Naive B cell (primary cell): ENCODE measurements at regions not wholly inside any gene's neighbourhood (a gene's known extent, or its start where the extent isn't known, plus 50 kb on each side); places are given as distances from the start of the nearest gene placed in this dataset.

Experiments used
- ATAC-seq, 2 donors: fragments of 150-1000 bp; cut with Tn5 transposase; 2 replicates each; pipeline ENCODE4 v1.10.0; 2021; ENCODE audit warnings: low read depth in 2 of 2, mild to moderate bottlenecking in 2 of 2, moderate library complexity in 2 of 2
- DNase-seq: peaks from one replicate; pipeline ENCODE4 v3.0.0; 2022
- H3K27ac Mint-ChIP-seq, 6 donors: one replicate each; pipeline ENCODE4 v1.8.0; 2020 to 2022; ENCODE audit warnings: mild to moderate bottlenecking in 6 of 6, mixed read lengths in 6 of 6, moderate library complexity in 5 of 6, inconsistent platforms in 2 of 6
- H3K27me3 Mint-ChIP-seq, 3 donors: one replicate each; pipeline ENCODE4 v1.8.0; 2021 to 2022; ENCODE audit warnings: mixed read lengths in 3 of 3, mild to moderate bottlenecking in 1 of 3
- H3K36me3 Mint-ChIP-seq, 2 donors: one replicate each; pipeline ENCODE4 v1.8.0; 2020 to 2022; ENCODE audit warnings: mixed read lengths in 2 of 2, inconsistent platforms in 1 of 2, mild to moderate bottlenecking in 1 of 2
- H3K4me1 Mint-ChIP-seq, 3 donors: one replicate each; pipeline ENCODE4 v1.8.0; 2020 to 2022; ENCODE audit warnings: mixed read lengths in 3 of 3, inconsistent platforms in 1 of 3, mild to moderate bottlenecking in 1 of 3, moderate library complexity in 1 of 3
- H3K4me3 Mint-ChIP-seq, 8 donors: one replicate each; pipeline ENCODE4 v1.8.0; 2020 to 2022; ENCODE audit warnings: mild to moderate bottlenecking in 8 of 8, mixed read lengths in 8 of 8, moderate library complexity in 8 of 8, inconsistent platforms in 2 of 8
- H3K9me3 Mint-ChIP-seq, 7 donors: one replicate each; pipeline ENCODE4 v1.8.0; 2020 to 2022; ENCODE audit warnings: mixed read lengths in 7 of 7, mild to moderate bottlenecking in 5 of 7, inconsistent platforms in 2 of 7, moderate library complexity in 1 of 7

- H3K36me3 Mint-ChIP-seq, result no peaks in the 10 kb centered on the region
- H3K4me1 Mint-ChIP-seq, result no peaks in the 10 kb centered on the region
- DNase-seq (no peak), ATAC-seq (no peak)
- H3K27ac Mint-ChIP-seq, result no peak overlapping the region
- H3K27me3 Mint-ChIP-seq, result no peaks in the 10 kb centered on the region
- no peaks in the 10 kb centered on the region for H3K9me3 Mint-ChIP-seq
- no peak overlapping the region for H3K4me3 Mint-ChIP-seq
Observed at GRCh38 chr2:145199042-145199441, 679.1 kb upstream of the ZEB2 start.

GRCh38 chr2:145198555-145198954 lies 678.6 kb upstream of the ZEB2 start:
- no peaks in the 10 kb centered on the region for H3K27me3 Mint-ChIP-seq
- H3K4me1 Mint-ChIP-seq, result no peaks in the 10 kb centered on the region
- H3K4me3 Mint-ChIP-seq, result no peak overlapping the region
- DNase-seq, result no peak
- ATAC-seq, result no peak
- H3K9me3 Mint-ChIP-seq, result no peaks in the 10 kb centered on the region
- no peak overlapping the region for H3K27ac Mint-ChIP-seq
- no peaks in the 10 kb centered on the region for H3K36me3 Mint-ChIP-seq

GRCh38 chr2:145197944-145198343 lies 678.0 kb upstream of the ZEB2 start:
- Mint-ChIP-seq H3K4me3 (no peak overlapping the region), H3K36me3 (no peaks in the 10 kb centered on the region), H3K27me3 (no peaks in the 10 kb centered on the region), H3K9me3 (no peaks in the 10 kb centered on the region), H3K27ac (no peak overlapping the region), H3K4me1 (no peaks in the 10 kb centered on the region)
- no peak for ATAC-seq
- no peak for DNase-seq

GRCh38 chr2:145194673-145195072 lies 674.8 kb upstream of the ZEB2 start:
- no peak for ATAC-seq
- peaks cover 0 to 5% (median 0%) of the 10 kb centered on the region in 3 donors for H3K4me1 Mint-ChIP-seq
- no peak overlapping the region for H3K27ac Mint-ChIP-seq
- peaks cover 0 to under 1% of the 10 kb centered on the region in 2 donors for H3K36me3 Mint-ChIP-seq
- no peak overlapping the region for H3K4me3 Mint-ChIP-seq
- peaks cover 0 to 4% (median 0%) of the 10 kb centered on the region in 7 donors for H3K9me3 Mint-ChIP-seq
- no peak for DNase-seq
- H3K27me3 Mint-ChIP-seq, result no peaks in the 10 kb centered on the region

GRCh38 chr2:145190031-145190703 lies 670.2 kb upstream of the ZEB2 start:
- no peak overlapping the region for H3K27ac Mint-ChIP-seq
- no peaks in the 10 kb centered on the region for H3K27me3 Mint-ChIP-seq
- ATAC-seq, result peak in 1 of 2 donors; percentile 27
- H3K4me3 Mint-ChIP-seq, result no peak overlapping the region
- H3K36me3 Mint-ChIP-seq, result peaks cover 0 to 3% of the 10 kb centered on the region in 2 donors
- H3K9me3 Mint-ChIP-seq, result peaks cover 0 to 4% (median 0%) of the 10 kb centered on the region in 7 donors
- H3K4me1 Mint-ChIP-seq, result peaks cover 11 to 22% (median 11%) of the 10 kb centered on the region in 3 donors
- DNase-seq, result no peak

GRCh38 chr2:145186303-145186702 lies 666.4 kb upstream of the ZEB2 start:
- DNase-seq, result peak; percentile 4
- peak; percentile 32 to 52 for ATAC-seq
- peak overlapping the region in 7 of 8 donors; percentile 52 to 72 (median 57) for H3K4me3 Mint-ChIP-seq
- peaks cover 16 to 29% (median 23%) of the 10 kb centered on the region in 3 donors for H3K4me1 Mint-ChIP-seq
- H3K27me3 Mint-ChIP-seq, result no peaks in the 10 kb centered on the region
- peaks cover 0 to 4% (median 0%) of the 10 kb centered on the region in 7 donors for H3K9me3 Mint-ChIP-seq
- peak overlapping the region in 5 of 6 donors; percentile 49 to 83 (median 76) for H3K27ac Mint-ChIP-seq
- H3K36me3 Mint-ChIP-seq, result peaks cover 0 to 3% of the 10 kb centered on the region in 2 donors

GRCh38 chr2:145185696-145186095 lies 665.8 kb upstream of the ZEB2 start:
- Mint-ChIP-seq H3K9me3 (peaks cover 0 to 4% (median 0%) of the 10 kb centered on the region in 7 donors), H3K36me3 (peaks cover 0 to 3% of the 10 kb centered on the region in 2 donors), H3K4me3 (no peak overlapping the region), H3K27ac (peak overlapping the region in 3 of 6 donors; percentile 7 to 76 (median 16)), H3K4me1 (peaks cover 16 to 29% (median 23%) of the 10 kb centered on the region in 3 donors), H3K27me3 (no peaks in the 10 kb centered on the region)
- ATAC-seq (no peak), DNase-seq (no peak)

GRCh38 chr2:145184741-145185651 lies 665.1 kb upstream of the ZEB2 start:
- peak overlapping the region in 4 of 6 donors; percentile 27 to 64 (median 40) for H3K27ac Mint-ChIP-seq

GRCh38 chr2:145169285-145169684 lies 649.4 kb upstream of the ZEB2 start:
- ATAC-seq (no peak), DNase-seq (no peak)
- Mint-ChIP-seq H3K27ac (no peak overlapping the region), H3K9me3 (peaks cover 0 to 1% (median 0%) of the 10 kb centered on the region in 7 donors), H3K4me1 (no peaks in the 10 kb centered on the region), H3K4me3 (peak overlapping the region in 1 of 8 donors; percentile 30), H3K27me3 (no peaks in the 10 kb centered on the region), H3K36me3 (no peaks in the 10 kb centered on the region)

More at GRCh38 chr2:145184741-145185651, 665.1 kb upstream of the ZEB2 start:
- DNase-seq (no peak), ATAC-seq (no peak)
- H3K36me3 Mint-ChIP-seq, result peaks cover 0 to 3% of the 10 kb centered on the region in 2 donors
- peaks cover 16 to 23% (median 23%) of the 10 kb centered on the region in 3 donors for H3K4me1 Mint-ChIP-seq
- no peak overlapping the region for H3K4me3 Mint-ChIP-seq
- H3K9me3 Mint-ChIP-seq, result no peaks in the 10 kb centered on the region
- H3K27me3 Mint-ChIP-seq, result no peaks in the 10 kb centered on the region

- Mint-ChIP-seq H3K9me3 (peaks cover 0 to 1% (median 0%) of the 10 kb centered on the region in 7 donors), H3K4me1 (no peaks in the 10 kb centered on the region), H3K4me3 (no peak overlapping the region), H3K36me3 (no peaks in the 10 kb centered on the region), H3K27me3 (no peaks in the 10 kb centered on the region), H3K27ac (no peak overlapping the region)
- ATAC-seq (no peak), DNase-seq (no peak)
Observed at GRCh38 chr2:145168091-145168490, 648.2 kb upstream of the ZEB2 start.

GRCh38 chr2:145166731-145167302 lies 646.9 kb upstream of the ZEB2 start:
- no peaks in the 10 kb centered on the region for H3K27me3 Mint-ChIP-seq
- no peak overlapping the region for H3K27ac Mint-ChIP-seq
- no peak overlapping the region for H3K4me3 Mint-ChIP-seq
- peaks cover 0 to 1% (median 0%) of the 10 kb centered on the region in 7 donors for H3K9me3 Mint-ChIP-seq
- ATAC-seq, result no peak
- H3K4me1 Mint-ChIP-seq, result no peaks in the 10 kb centered on the region
- H3K36me3 Mint-ChIP-seq, result no peaks in the 10 kb centered on the region
- DNase-seq, result no peak

GRCh38 chr2:145161656-145162055 lies 641.7 kb upstream of the ZEB2 start:
- Mint-ChIP-seq H3K4me3 (no peak overlapping the region), H3K27ac (peak overlapping the region in 1 of 6 donors; percentile 36), H3K36me3 (no peaks in the 10 kb centered on the region), H3K9me3 (peaks cover 0 to 2% (median 0%) of the 10 kb centered on the region in 7 donors), H3K4me1 (peaks cover 0 to 4% (median 2%) of the 10 kb centered on the region in 3 donors), H3K27me3 (no peaks in the 10 kb centered on the region)
- DNase-seq, result no peak
- ATAC-seq, result no peak

GRCh38 chr2:145160855-145161254 lies 640.9 kb upstream of the ZEB2 start:
- ATAC-seq (no peak), DNase-seq (no peak)
- peaks cover 0 to 4% (median 2%) of the 10 kb centered on the region in 3 donors for H3K4me1 Mint-ChIP-seq
- H3K36me3 Mint-ChIP-seq, result no peaks in the 10 kb centered on the region
- peaks cover 0 to 3% (median 0%) of the 10 kb centered on the region in 7 donors for H3K9me3 Mint-ChIP-seq
- no peak overlapping the region for H3K27ac Mint-ChIP-seq
- no peak overlapping the region for H3K4me3 Mint-ChIP-seq
- no peaks in the 10 kb centered on the region for H3K27me3 Mint-ChIP-seq
